HG03196 (cell line): ENCODE measurements at regions not wholly inside any gene's neighbourhood (a gene's known extent, or its start where the extent isn't known, plus 50 kb on each side); places are given as distances from the start of the nearest gene placed in this dataset.
"Not testable (repeated sequence)": the region's sequence is repeated elsewhere in the genome, so short reads cannot be mapped to it uniquely, and the experiment has no call there.

Source experiments
- ATAC-seq: cut with Tn5 transposase; IDR thresholded peaks from one replicate; pipeline ENCODE4 v1.9.1; 2021; ENCODE audit not compliant: unreplicated experiment

DNA sequence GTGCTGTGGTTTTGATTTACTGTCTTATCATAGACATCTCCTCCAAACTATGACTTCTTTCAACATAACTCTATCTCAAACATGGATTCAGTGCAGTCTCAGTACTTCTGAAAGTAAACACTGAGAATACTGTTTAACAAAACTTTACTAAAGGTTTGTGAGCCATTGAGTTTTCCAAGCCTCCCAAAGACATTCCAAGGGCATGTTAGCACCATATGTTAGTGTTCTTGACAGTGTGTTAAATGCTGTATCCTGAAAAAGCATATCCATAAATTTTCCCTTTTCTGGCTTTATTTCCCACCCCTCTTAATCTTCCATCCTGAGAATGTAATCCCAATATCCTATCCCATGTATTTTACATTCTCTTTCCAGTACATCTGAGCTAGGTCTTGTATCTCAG, 446.8 kb upstream of the CXADR start:
- ATAC-seq: no peak

DNA sequence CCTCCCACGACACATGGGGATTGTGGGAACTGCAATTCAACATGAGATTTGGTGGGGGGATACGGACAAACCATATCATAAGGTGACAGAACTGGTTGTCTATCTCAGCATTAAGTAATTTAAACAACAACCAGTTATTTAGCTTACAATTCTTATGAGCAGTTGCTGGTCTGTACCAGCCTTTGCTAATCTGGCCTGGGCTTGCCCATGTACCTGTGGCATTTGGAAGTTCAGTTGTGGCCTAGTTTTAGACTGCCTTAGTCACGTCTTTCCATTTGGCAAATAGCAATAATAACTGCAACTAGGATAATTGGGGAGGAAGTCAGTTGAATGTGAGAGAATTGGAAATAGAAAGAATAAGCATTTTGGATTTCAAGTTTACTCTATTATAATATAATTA, 441.8 kb upstream of the CXADR start:
- no peak for ATAC-seq

DNA sequence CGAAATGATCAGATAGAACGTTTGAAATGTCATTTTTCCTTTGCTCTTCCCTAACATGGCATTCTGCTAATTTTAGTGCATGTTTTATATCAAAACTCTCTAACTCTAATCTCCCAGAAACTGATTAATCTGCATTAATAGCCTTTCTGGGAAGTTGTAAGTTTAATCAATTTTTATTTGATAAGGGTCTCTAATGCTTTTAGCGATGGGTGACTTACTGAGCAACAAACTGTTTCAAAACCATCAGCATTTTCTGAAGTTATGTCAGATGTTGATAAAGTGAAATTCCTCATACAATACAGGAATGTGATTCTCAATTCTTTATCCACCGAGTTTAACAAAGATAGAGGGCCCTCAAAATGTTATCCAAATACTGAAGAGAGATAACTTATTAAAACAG, 431.6 kb upstream of the CXADR start:
- ATAC-seq: no peak

- ATAC-seq: no peak
Measured at GRCh38 chr21:17082843-17083483, 429.9 kb upstream of the CXADR start.

DNA sequence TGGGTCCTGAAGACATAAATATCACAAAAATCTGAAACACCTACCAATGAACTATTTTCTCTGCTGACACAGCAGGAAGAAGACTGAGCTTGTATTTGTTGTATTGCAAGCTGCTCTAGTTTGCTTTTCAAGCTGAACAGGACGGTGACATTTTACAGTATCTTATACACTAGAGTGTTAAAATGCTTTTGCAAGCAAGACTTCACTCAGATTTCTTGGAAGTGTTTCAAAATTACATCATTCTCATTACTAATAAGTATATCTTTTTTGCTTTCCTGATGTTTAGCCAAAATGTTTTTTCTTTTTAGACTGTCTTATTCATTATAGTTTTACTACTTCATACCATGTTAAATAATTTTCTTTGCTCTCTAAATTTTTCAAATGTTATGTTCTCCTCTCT, 427.1 kb upstream of the CXADR start:
- ATAC-seq: no peak

DNA sequence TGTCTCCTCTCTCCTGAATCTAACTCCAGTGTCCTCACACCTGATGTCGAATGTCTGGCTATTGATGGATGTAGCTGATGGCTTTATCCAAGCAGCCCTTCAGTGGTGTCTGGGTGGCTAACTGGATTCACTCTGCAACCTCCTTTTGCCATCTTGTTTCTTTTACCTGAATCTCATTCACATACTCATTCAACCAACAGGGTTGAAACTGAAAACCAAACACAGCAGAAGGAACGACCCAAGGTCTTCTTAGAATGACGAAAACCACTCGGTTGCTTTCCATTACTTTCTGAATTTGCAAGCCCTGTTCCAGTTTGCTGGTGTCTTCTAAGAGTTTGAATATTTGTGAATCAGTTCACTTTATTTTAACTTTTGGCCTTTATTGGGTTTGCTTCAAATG, 424.3 kb upstream of the CXADR start:
- ATAC-seq: no peak

GRCh38 chr21:17089091-17089491, 423.8 kb upstream of the CXADR start:
- no peak for ATAC-seq

DNA sequence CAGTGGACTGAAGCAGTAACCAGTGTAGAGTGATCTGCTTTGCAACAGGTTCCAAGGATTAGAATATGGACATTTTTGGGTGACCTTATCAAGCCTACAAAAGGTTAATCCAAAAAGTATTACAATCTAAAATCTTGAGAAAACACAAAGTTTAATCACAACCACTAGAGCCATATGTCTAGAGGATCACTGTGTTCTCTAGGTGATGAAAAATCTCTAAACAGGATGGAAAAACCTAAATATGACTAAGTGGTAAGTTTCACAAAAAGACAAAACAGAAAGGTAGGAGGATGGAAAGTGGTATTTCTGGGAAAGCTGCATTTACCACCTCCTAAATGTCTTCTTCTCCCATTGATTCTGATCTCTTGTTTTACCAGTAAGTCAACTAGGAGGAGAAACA, 411.1 kb upstream of the CXADR start:
- ATAC-seq: no peak

GRCh38 chr21:17105932-17106331, 406.9 kb upstream of the CXADR start:
- ATAC-seq: no peak

- ATAC-seq: no peak
Measured at GRCh38 chr21:17114045-17114444, 398.8 kb upstream of the CXADR start.

- no peak for ATAC-seq
Measured at GRCh38 chr21:17118638-17119384, 394.0 kb upstream of the CXADR start.

DNA sequence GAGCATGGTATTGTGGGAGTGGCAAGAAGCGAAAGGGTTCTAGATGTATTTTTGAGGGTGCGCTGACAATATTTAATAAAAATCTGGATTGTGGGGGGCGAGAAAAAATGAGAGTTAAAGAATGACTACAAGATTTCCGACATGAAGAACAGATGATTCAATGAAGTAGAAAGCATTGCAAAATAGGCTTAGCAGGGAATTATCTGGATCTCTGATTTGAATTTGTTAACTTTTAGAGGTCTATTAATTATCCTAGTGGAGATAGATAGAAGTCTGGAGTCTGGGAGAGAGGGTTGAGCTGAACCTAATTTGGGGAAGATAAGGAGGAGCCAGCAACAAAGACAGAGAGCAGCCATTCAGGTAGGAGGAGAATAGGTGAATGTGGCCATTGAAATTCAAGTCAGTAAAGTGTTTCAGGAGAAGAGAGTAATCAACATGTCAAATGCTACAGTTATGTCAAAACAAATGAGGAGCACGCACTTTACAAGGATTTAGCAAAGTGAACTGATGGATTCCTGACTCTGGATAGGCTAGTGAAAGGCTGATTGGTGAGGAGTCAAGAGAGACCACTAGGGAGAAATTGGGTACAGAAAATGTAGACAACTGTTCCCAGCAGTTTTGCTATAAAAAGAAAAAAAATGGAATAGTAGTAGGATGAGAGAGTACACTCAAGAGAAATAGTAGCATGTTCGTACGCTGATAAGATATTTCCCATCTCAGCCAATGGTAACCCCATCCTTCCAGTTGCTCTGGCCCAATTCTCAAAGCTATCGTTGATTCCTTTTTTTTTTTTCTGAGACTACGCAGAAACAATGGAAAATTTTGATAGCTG, 393.2 kb upstream of the CXADR start:
- ATAC-seq: no peak

DNA sequence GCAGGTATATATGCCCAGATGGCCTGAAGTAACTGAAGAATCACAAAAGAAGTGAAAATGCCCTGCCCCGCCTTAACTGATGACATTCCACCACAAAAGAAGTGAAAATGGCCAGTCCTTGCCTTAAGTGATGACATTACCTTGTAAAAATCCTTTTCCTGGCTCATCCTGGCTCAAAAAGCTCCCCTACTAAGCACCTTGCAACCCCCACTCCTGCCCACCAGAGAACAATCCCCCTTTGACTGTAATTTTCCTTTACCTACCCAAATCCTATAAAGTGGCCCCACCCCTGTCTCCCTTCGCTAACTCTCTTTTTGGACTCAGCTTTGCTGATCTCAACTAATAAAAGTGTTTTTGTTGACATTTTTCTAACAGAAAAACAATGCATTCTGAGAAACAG, 385.4 kb upstream of the CXADR start:
- not testable (repeated sequence) for ATAC-seq

- ATAC-seq: no peak
Measured at GRCh38 chr21:17128132-17128531, 384.7 kb upstream of the CXADR start.

DNA sequence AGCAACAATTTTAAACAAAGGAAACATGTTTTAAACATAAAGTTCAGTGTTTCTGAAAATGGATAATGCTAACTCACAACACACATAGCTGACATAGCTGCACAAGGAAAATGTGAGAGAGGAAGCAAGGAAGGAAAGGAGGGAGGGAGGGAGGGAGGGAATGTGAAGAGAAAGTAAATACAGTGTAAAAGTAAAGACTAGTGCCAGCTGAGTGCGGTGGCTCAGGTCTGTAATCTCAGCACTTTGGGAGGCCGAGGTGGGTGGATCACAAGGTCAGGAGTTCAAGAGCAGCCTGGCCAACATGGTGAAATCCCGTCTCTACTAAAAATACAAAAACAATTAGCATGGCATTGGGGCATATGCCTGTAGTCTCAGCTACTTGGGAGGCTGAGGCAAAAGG, 373.7 kb upstream of the CXADR start:
- not testable (repeated sequence) for ATAC-seq

- ATAC-seq: no peak
Measured at GRCh38 chr21:17139696-17140095, 373.1 kb upstream of the CXADR start.

DNA sequence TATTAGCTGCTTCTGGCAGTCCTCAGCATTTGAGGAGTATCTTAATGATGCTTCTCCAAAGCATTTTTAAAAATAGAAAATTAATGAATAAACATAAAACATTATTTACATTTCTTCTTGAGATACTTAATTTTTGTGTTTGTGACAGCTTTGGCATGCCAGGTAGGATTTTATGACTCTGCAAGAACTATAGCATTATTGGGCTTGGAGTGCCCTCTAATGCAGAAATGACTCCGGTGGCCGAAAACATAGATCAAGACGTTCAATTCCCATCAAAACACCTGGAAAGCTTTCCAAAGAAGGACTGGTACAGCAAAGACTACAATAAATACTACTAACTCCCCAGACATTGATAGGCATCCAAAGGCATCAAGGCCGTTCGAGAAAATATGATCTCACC, 366.4 kb upstream of the CXADR start:
- ATAC-seq: no peak

DNA sequence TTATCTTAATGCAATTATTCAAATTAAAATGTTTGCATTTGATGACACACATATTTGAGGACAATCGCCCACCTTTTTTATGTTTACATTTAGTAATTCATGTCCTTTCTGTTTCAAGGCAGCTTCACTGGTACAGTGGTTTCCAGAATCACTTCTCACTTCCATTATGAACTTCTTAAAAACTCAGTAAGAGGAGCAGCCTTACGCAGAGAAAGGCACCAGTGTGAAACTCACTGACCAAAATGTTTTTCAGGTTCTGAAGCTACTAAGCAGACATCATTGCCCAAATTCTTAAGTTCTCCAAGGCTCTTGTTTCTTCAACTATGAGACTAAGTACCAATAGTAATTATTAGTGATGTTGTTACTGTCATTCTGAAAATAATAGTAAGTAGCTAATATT, 353.1 kb upstream of the CXADR start:
- no peak for ATAC-seq

DNA sequence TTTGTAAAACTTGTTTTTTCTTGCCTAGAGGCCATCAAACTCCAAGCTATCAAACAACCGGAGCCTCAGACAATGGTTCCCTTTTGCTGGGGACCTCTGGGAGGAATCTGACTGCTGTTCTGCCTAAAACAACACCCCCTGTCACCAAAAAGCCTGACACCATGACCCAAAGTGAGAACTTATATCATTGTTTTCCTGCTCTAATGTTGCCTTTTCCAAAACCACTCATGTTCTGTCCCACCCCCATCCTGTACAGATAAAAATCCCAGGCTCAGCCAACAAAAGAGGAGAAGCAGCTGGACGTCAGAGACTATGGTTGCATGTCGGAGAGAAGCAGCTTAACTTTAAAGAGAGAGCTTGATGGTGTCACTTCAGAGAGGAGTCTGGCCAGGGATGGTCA, 327.2 kb upstream of the CXADR start:
- no peak for ATAC-seq

GRCh38 chr21:17189963-17190362, 322.9 kb upstream of the CXADR start:
- ATAC-seq: no peak

DNA sequence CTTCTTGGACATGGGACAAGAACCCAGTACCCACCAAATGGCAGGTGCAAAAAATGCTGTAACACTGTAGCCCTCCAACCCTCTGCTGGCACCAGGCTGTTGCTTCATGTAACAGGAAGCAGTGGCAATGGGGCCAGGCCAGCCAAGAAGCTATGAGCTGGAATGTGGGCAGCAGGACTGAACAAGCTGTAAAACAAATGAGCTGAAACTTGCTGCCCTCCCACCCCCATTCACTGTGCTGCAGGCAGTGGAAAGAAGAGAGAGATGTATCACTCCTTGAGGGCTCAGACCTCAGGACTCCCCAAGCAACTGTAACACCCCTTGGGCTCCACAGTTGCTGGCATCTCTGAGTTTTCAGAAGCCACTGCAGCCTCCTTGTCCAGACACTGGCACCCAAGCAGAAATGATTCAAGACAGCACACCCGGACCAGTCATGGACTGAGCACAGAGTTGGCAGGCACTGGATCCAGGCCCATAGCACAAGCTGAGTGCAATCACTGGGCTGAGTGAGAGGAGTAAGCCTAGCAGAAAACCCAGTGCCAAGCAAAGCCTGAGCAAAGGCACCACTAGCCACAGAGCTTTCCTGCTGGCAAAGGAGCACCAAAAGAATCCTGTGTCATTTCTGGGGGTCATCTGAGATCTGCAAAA, 321.4 kb upstream of the CXADR start:
- ATAC-seq: no peak

GRCh38 chr21:17195351-17195750, 317.5 kb upstream of the CXADR start:
- no peak for ATAC-seq
